ENCODE measurements at regions not wholly inside any gene's neighbourhood (a gene's known extent, or its start where the extent isn't known, plus 50 kb on each side); places are given as distances from the start of the nearest gene placed in this dataset.

GRCh38 chr17:77455891-77456260 is 315.1 kb downstream of the SEC14L1 start:
- DNase-seq (ENCODE audit: insufficient read length, low spot score) (no peak), FAIRE-seq (no peak)
- TF ChIP-seq SPI1 (IDR thresholded peaks at IDR 0.05; ENCODE audit: low read depth, low read length) (no peak), POLR2A (IDR thresholded peaks at IDR 0.05; ENCODE audit: low read depth, low read length) (no peak), POU2F2 (IDR thresholded peaks at IDR 0.05; ENCODE audit: low read depth, low read length) (no peak), POLR2AphosphoS5 (IDR thresholded peaks at IDR 0.05; ENCODE audit: low read depth, low read length) (no peak), TAF1 (IDR thresholded peaks at IDR 0.05; ENCODE audit: low read depth, low read length) (no peak), PAX5 (IDR thresholded peaks at IDR 0.05; ENCODE audit: insufficient read depth, low read length, severe bottlenecking) (no peak)

DNA sequence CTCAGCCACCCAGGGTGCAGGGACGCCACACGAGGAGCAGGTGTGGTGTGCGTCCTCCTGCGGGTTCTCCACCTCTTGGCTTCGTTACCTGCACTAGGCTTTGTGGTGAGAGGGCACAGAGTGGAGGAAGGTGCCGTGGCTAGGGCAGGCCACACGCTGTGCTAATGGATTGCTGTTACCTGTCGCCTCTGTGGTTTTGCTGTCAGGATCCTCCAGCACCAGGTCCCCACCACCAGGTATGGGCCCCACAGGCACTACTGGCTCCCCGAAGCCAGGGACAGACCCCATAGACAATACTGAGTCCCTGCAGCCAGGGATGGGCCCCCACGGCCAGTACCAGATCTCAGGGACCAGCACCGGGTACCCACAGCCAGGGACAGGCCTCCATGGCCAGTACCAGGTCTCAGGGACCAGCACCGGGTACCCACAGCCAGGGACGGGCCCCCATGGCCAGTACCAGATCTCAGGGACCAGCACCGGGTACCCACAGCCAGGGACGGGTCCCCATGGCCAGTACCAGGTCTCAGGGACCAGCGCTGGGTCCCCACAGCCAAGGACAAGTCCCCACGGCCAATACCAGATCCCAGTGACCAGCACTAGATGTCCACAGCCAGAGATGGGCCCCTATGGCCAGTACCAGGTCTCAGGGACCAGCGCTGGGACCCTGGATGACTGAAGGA is 315.6 kb downstream of the SEC14L1 start:
- FAIRE-seq (peak; percentile 71), DNase-seq (ENCODE audit: insufficient read length, low spot score) (no peak)
- TF ChIP-seq POLR2AphosphoS5 (IDR thresholded peaks at IDR 0.05; ENCODE audit: low read depth, low read length) (no peak; the same call in 1 of the 2 replicates), POU2F2 (IDR thresholded peaks at IDR 0.05; ENCODE audit: low read depth, low read length) (no peak), PAX5 (IDR thresholded peaks at IDR 0.05; ENCODE audit: insufficient read depth, low read length, severe bottlenecking) (no peak), POLR2A (IDR thresholded peaks at IDR 0.05; ENCODE audit: low read depth, low read length) (no peak), SPI1 (IDR thresholded peaks at IDR 0.05; ENCODE audit: low read depth, low read length) (no peak), TAF1 (IDR thresholded peaks at IDR 0.05; ENCODE audit: low read depth, low read length) (no peak)

DNA sequence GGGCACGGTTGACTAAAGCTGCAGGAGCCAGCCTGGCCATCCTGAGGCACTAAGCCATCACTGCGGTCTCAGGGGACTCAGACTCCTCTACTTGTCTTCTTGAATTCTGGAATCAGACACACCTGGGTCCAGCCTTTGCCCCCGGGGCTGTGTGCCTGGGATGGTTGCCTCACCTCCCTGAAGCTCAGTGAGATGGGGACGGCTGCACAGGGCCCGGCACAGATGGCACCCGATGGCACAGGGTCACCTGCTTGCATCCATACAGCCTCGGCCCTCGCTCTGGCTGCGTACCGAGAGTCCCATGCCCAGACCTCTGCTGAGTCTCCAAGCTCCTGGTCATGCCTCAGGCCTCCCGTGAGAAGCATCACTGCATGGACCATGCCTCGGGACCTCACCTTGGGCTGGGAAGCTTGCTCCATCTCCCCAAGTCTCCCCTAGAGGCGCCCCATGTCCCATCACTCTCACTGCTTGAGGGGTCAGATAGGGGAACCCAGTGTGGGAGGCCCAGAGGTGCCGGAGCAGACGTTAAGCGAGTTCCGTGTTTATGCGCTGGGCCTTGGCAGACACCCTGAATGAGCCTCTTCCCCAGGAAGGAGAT is 316.3 kb downstream of the SEC14L1 start:
- DNase-seq (ENCODE audit: insufficient read length, low spot score) (no peak), FAIRE-seq (no peak)
- no peak for TF ChIP-seq POU2F2 (IDR thresholded peaks at IDR 0.05; ENCODE audit: low read depth, low read length)
- TF ChIP-seq POLR2A (IDR thresholded peaks at IDR 0.05; ENCODE audit: low read depth, low read length): no peak
- no peak for TF ChIP-seq PAX5 (IDR thresholded peaks at IDR 0.05; ENCODE audit: insufficient read depth, low read length, severe bottlenecking)
- no peak for TF ChIP-seq TAF1 (IDR thresholded peaks at IDR 0.05; ENCODE audit: low read depth, low read length)
- 0 out of 2 replicates have a peak, but pooled peaks have one; percentile 7 for TF ChIP-seq POLR2AphosphoS5 (IDR thresholded peaks at IDR 0.05; ENCODE audit: low read depth, low read length)
- no peak for TF ChIP-seq SPI1 (IDR thresholded peaks at IDR 0.05; ENCODE audit: low read depth, low read length)

GRCh38 chr17:77457572-77458201 is 316.9 kb downstream of the SEC14L1 start:
- DNase-seq (ENCODE audit: insufficient read length, low spot score) (no peak), FAIRE-seq (no peak)
- TF ChIP-seq TAF1 (IDR thresholded peaks at IDR 0.05; ENCODE audit: low read depth, low read length) (no peak), SPI1 (IDR thresholded peaks at IDR 0.05; ENCODE audit: low read depth, low read length) (no peak), PAX5 (IDR thresholded peaks at IDR 0.05; ENCODE audit: insufficient read depth, low read length, severe bottlenecking) (no peak), POLR2A (IDR thresholded peaks at IDR 0.05; ENCODE audit: low read depth, low read length) (no peak)

DNA sequence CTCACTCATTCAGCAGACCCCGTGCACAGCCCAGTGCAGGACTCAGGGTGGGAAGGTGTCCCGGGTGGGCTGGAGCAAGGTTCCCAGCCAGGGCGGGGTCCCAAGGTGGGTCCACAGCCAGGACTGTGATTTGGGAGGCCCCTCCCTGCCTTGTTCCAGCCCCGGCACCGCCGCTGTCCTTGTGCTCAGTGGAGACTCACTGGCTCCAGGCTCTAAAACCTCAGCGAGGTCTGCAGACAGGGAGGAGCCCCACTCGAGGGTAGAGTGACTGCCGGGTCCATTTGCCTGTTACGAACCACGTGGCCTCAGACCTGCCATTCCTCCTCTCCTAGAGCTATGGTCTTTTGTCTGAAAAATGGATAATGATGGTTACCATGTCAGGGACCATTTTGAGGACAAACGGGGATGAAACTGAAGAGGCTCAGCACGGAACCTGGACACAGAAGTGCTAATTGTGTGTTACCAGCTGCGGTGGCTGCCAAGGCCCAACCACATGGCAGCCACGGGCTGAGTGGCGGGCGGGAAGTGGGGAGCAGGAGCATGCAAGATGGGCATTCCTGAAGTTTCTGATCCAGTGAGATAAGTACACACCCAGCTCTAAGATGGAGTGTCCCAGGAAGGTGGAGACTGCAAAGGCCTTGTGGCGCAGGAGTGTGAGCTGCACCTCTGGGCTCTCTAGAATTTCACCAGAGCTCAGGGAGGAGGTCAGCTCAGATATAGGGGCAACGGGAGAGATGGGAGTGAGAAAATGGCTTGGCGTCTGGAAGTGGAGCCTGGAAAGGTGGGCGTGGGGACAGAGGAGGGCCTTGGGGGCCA is 317.6 kb downstream of the SEC14L1 start:
- no peak for DNase-seq (ENCODE audit: insufficient read length, low spot score)
- TF ChIP-seq TAF1 (IDR thresholded peaks at IDR 0.05; ENCODE audit: low read depth, low read length) (no peak), PAX5 (IDR thresholded peaks at IDR 0.05; ENCODE audit: insufficient read depth, low read length, severe bottlenecking) (no peak), POLR2A (IDR thresholded peaks at IDR 0.05; ENCODE audit: low read depth, low read length) (no peak), SPI1 (IDR thresholded peaks at IDR 0.05; ENCODE audit: low read depth, low read length) (no peak), POLR2AphosphoS5 (IDR thresholded peaks at IDR 0.05; ENCODE audit: low read depth, low read length) (no peak), POU2F2 (IDR thresholded peaks at IDR 0.05; ENCODE audit: low read depth, low read length) (no peak)

DNA sequence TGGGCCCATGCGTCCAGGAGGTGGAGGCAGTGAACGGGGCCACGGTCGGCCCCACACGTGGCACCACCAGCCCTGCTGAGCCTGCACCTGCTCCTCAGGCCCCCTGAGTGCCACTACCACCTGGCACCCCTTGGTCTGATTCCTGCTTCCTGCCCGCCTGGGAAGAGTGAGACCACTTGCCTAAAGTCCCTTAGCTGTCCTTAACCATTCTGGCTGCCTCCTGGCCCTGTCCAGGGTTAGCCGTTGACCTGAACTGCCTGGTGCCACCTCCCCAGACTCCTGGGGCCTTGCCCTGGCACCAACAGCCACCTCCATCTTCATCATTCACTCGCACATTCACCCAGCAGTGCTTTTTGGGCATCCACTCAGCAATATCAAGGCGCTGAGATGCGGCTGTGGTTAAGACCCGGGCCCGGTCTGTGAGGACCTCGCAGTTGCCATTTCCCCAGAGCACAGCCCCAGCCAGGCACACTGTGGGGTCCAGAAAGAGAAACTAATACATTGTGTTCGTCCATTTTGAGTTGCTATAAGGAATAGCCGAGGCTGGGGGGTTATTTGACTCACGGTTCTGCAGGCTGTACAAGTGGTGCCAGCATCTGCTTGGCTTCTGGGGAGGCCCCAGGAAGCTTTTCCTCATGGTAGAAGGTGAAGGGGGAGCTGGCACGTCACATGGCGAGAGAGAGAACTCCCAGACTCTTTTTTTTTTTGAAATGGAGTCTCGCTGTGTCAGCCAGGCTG is 318.4 kb downstream of the SEC14L1 start:
- no peak for TF ChIP-seq SPI1 (IDR thresholded peaks at IDR 0.05; ENCODE audit: low read depth, low read length)
- peak; percentile 43 for FAIRE-seq

More for the DNA sequence above, 317.6 kb downstream of the SEC14L1 start:
- peak; percentile 80 for FAIRE-seq

GRCh38 chr17:77460514-77461046 is 319.8 kb downstream of the SEC14L1 start:
- TF ChIP-seq TAF1 (IDR thresholded peaks at IDR 0.05; ENCODE audit: low read depth, low read length) (no peak), SPI1 (IDR thresholded peaks at IDR 0.05; ENCODE audit: low read depth, low read length) (peak; percentile 42; the same call in 1 of the 2 replicates), POU2F2 (IDR thresholded peaks at IDR 0.05; ENCODE audit: low read depth, low read length) (no peak), POLR2AphosphoS5 (IDR thresholded peaks at IDR 0.05; ENCODE audit: low read depth, low read length) (peak; percentile 50; the same call in 1 of the 2 replicates), POLR2A (IDR thresholded peaks at IDR 0.05; ENCODE audit: low read depth, low read length) (no peak)
- peak; percentile 76 for FAIRE-seq
- DNase-seq (ENCODE audit: insufficient read length, low spot score): no peak

More for the DNA sequence above, 318.4 kb downstream of the SEC14L1 start:
- DNase-seq (ENCODE audit: insufficient read length, low spot score): no peak

DNA sequence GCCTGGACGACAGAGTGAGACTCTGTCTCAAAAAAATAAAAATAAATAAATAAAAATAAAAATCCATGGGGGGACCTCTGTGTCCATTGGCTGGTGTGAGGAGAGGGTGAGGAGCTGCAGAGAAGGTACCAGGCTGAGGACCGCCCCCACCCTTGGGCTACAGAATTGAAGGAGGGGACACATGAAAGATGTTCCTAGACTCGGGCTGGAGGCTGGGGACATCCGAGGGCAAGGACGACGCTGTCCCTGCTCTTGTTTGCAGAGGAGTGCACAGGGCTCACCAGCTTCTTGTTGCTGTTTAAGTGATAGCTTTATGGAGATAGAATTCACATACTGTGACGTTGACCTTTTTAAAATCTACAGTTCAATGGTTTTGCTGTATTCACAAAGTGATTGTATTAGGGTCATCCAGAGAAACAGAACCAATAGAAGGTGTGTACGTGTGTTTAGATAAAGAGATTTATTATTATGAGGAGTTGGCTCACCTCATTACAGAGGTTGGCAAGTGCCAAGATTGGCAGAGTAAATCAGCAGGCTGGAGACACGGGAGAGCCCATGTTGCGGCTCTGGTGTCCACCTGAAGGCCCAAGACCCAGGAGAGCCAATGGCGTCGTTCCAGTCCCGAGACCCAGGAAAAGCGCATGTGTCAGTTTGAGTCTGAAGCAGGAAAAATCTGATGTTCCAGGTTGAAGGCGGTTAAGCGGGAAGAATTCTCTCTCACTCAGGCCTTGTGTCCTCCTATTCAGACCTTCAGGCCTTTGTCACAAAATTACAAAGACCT is 320.7 kb downstream of the SEC14L1 start:
- no peak for DNase-seq (ENCODE audit: insufficient read length, low spot score)
- peak; percentile 67 for FAIRE-seq
- TF ChIP-seq POLR2A (IDR thresholded peaks at IDR 0.05; ENCODE audit: low read depth, low read length) (no peak), POU2F2 (IDR thresholded peaks at IDR 0.05; ENCODE audit: low read depth, low read length) (no peak), POLR2AphosphoS5 (IDR thresholded peaks at IDR 0.05; ENCODE audit: low read depth, low read length) (peak; percentile 16; the same call in 1 of the 2 replicates), TAF1 (IDR thresholded peaks at IDR 0.05; ENCODE audit: low read depth, low read length) (no peak), PAX5 (IDR thresholded peaks at IDR 0.05; ENCODE audit: insufficient read depth, low read length, severe bottlenecking) (no peak)
